ENCODE measurements at regions not wholly inside any gene's neighbourhood (a gene's known extent, or its start where the extent isn't known, plus 50 kb on each side); places are given as distances from the start of the nearest gene placed in this dataset.

DNA sequence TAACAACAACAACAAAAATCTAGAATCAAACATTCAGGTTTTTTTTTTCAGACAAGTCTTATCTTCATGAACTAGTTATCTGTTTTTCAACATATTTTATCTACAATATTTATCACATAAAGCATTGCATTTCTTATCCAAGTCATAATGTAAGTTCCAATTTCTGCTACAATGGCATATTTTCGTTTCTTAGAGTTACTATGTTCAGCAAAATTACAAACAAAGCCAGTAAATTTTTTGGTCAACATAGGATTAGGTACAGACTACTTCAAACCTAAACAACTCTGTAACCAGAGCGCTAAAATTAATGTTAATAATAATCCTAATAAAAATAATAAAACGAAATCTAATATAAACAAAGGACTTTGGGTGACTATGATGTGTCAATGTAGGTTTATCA, 165.4 kb upstream of the TACR3 start:
- Histone ChIP-seq H3F3A (ENCODE audit: low read length, unreplicated experiment) (no peaks in the 10 kb centered on the region), H3K36me3 (ENCODE audit: low read depth, low read length) (no peaks in the 10 kb centered on the region), H3K9me3 (ENCODE audit: low read length) (no peaks in the 10 kb centered on the region), H3K9ac (ENCODE audit: low read length) (no peak overlapping the region), H3K27ac (ENCODE audit: low read length) (no peak overlapping the region), H4K20me1 (ENCODE audit: low read length) (no peaks in the 10 kb centered on the region), H2AFZ (ENCODE audit: low read length) (no peak overlapping the region), H3K27me3 (ENCODE audit: low read length) (no peaks in the 10 kb centered on the region), H3K9me2 (replicated peaks; ENCODE audit: low read length) (no peaks in the 10 kb centered on the region), H3K4me2 (ENCODE audit: low read length) (no peak overlapping the region), H3K4me3 (ENCODE audit: low read length) (no peak overlapping the region), H3K4me1 (ENCODE audit: insufficient read depth, low read length) (no peaks in the 10 kb centered on the region), H3K79me2 (ENCODE audit: low read length) (no peaks in the 10 kb centered on the region)
- intact Hi-C loops (cut with micrococcal nuclease) = no loop called here
- DNase-seq (no peak), ATAC-seq (no peak)
- CTCF ChIA-PET = no interaction called here
- no TSS peak for BruUV-seq (replicated peaks)
- TF ChIP-seq EZH2phosphoT487 (IDR thresholded peaks at IDR 0.05; ENCODE audit: borderline replicate concordance, low read length) (no peak), EZH2 (IDR thresholded peaks at IDR 0.05; ENCODE audit: low read length, unreplicated experiment) (no peak)
- TF ChIP-seq, protein P1, sequence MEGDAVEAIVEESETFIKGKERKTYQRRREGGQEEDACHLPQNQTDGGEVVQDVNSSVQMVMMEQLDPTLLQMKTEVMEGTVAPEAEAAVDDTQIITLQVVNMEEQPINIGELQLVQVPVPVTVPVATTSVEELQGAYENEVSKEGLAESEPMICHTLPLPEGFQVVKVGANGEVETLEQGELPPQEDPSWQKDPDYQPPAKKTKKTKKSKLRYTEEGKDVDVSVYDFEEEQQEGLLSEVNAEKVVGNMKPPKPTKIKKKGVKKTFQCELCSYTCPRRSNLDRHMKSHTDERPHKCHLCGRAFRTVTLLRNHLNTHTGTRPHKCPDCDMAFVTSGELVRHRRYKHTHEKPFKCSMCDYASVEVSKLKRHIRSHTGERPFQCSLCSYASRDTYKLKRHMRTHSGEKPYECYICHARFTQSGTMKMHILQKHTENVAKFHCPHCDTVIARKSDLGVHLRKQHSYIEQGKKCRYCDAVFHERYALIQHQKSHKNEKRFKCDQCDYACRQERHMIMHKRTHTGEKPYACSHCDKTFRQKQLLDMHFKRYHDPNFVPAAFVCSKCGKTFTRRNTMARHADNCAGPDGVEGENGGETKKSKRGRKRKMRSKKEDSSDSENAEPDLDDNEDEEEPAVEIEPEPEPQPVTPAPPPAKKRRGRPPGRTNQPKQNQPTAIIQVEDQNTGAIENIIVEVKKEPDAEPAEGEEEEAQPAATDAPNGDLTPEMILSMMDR (conservative IDR thresholded peaks at IDR 0.05; ENCODE audit: low read depth, low read length) = no peak
- POLR2A ChIA-PET (ENCODE audit: unreplicated experiment) = no interaction called here

DNA sequence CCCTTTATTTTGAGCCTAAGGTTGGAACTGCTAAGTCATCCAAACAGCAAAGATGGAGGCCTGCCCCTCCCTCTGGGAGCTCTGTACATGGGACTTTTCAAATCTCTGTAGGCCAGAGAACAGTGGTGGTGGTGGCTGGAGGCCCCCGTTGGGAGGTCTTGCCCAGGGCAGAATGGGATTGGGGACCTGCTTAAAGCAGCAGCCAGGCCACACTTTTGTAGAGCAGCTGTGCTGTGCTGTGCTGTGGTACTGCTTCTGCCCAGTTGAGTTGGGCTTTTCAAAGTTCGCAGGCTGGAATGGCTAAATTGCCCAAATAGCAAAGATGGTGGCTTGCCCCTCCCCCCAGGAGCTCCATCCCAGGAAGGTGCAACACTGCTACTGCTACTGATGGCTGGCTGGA, 147.5 kb upstream of the TACR3 start:
- Histone ChIP-seq H3K9ac (ENCODE audit: low read length) (no peak overlapping the region), H2AFZ (ENCODE audit: low read length) (no peak overlapping the region), H3K4me2 (ENCODE audit: low read length) (no peak overlapping the region), H3K79me2 (ENCODE audit: low read length) (no peaks in the 10 kb centered on the region), H3K9me3 (ENCODE audit: low read length) (no peaks in the 10 kb centered on the region), H4K20me1 (ENCODE audit: low read length) (no peaks in the 10 kb centered on the region), H3K4me1 (ENCODE audit: insufficient read depth, low read length) (no peaks in the 10 kb centered on the region), H3K36me3 (ENCODE audit: low read depth, low read length) (no peaks in the 10 kb centered on the region), H3K4me3 (ENCODE audit: low read length) (no peak overlapping the region), H3K27ac (ENCODE audit: low read length) (no peak overlapping the region), H3F3A (ENCODE audit: low read length, unreplicated experiment) (no peaks in the 10 kb centered on the region), H3K9me2 (replicated peaks; ENCODE audit: low read length) (no peaks in the 10 kb centered on the region), H3K27me3 (ENCODE audit: low read length) (no peaks in the 10 kb centered on the region)
- TF ChIP-seq, protein P1 (conservative IDR thresholded peaks at IDR 0.05; ENCODE audit: low read depth, low read length) = no peak
- no peak for TF ChIP-seq EZH2 (IDR thresholded peaks at IDR 0.05; ENCODE audit: low read length, unreplicated experiment)
- no peak for TF ChIP-seq EZH2phosphoT487 (IDR thresholded peaks at IDR 0.05; ENCODE audit: borderline replicate concordance, low read length)
- DNase-seq (no peak), ATAC-seq (no peak)
- POLR2A ChIA-PET (ENCODE audit: unreplicated experiment) = no interaction called here
- BruUV-seq (replicated peaks) = no TSS peak
- CTCF ChIA-PET = no interaction called here
- intact Hi-C loops (cut with micrococcal nuclease) = no loop called here

DNA sequence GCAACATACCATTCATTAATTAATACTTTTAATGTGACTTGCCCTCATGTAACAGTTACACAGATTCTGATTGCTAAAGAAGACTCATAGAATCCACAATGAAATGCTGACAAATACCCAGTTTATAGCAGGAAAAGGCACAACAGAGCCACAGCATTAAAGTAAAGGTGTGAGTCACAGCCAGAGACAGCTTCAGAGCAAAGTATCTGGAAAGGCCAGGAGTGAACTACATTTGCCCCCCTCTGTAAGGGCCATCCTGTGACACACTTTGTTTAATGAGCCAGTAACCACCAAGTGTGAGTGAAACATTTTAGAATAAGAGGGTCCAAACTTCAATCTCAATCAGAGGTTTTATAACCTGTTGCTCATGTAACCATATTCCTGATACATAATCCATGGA, 133.8 kb upstream of the TACR3 start:
- no TSS peak for BruUV-seq (replicated peaks)
- Histone ChIP-seq H3K4me3 (ENCODE audit: low read length) (no peak overlapping the region), H2AFZ (ENCODE audit: low read length) (no peak overlapping the region), H3K79me2 (ENCODE audit: low read length) (no peaks in the 10 kb centered on the region), H3K36me3 (ENCODE audit: low read depth, low read length) (no peaks in the 10 kb centered on the region), H4K20me1 (ENCODE audit: low read length) (no peaks in the 10 kb centered on the region), H3K4me2 (ENCODE audit: low read length) (no peak overlapping the region), H3K9me2 (replicated peaks; ENCODE audit: low read length) (no peaks in the 10 kb centered on the region), H3K4me1 (ENCODE audit: insufficient read depth, low read length) (no peaks in the 10 kb centered on the region), H3K27me3 (ENCODE audit: low read length) (no peaks in the 10 kb centered on the region), H3K9me3 (ENCODE audit: low read length) (no peaks in the 10 kb centered on the region), H3K9ac (ENCODE audit: low read length) (no peak overlapping the region), H3F3A (ENCODE audit: low read length, unreplicated experiment) (no peaks in the 10 kb centered on the region), H3K27ac (ENCODE audit: low read length) (no peak overlapping the region)
- TF ChIP-seq EZH2phosphoT487 (IDR thresholded peaks at IDR 0.05; ENCODE audit: borderline replicate concordance, low read length) (no peak), EZH2 (IDR thresholded peaks at IDR 0.05; ENCODE audit: low read length, unreplicated experiment) (no peak)
- TF ChIP-seq, protein P1 (conservative IDR thresholded peaks at IDR 0.05; ENCODE audit: low read depth, low read length) = no peak
- peak; percentile 28 for DNase-seq
- intact Hi-C loops (cut with micrococcal nuclease) = no loop called here
- peak; percentile 81 for ATAC-seq
- POLR2A ChIA-PET (ENCODE audit: unreplicated experiment) = no interaction called here
- CTCF ChIA-PET = no interaction called here

Measured in PC-3 (cell line).